ENCODE measurements at regions not wholly inside any gene's neighbourhood (a gene's known extent, or its start where the extent isn't known, plus 50 kb on each side); places are given as distances from the start of the nearest gene placed in this dataset.
A peak's percentile ranks its signal among the peaks of the same experiment; 100 is the strongest.

GRCh38 chr6:112636650-112637262 is 289.6 kb downstream of the RFPL4B start:
- H3K27me3 ChIP-seq (ENCODE audit: insufficient read depth): no peaks in the 10 kb centered on the region
- H3K9me3 ChIP-seq: no peaks in the 10 kb centered on the region
- TF ChIP-seq MEF2A (IDR thresholded peaks at IDR 0.05; ENCODE audit: borderline replicate concordance, low read depth) (no peak), ZBTB33 (IDR thresholded peaks at IDR 0.05; ENCODE audit: borderline replicate concordance, low read depth) (no peak), RAD21 (IDR thresholded peaks at IDR 0.05; ENCODE audit: low read length) (no peak), FOXM1 (IDR thresholded peaks at IDR 0.05; ENCODE audit: low read depth) (no peak), IRF3 (IDR thresholded peaks at IDR 0.05; ENCODE audit: low read depth, low read length) (no peak), RFX5 (IDR thresholded peaks at IDR 0.05; ENCODE audit: low read length) (no peak), FOXJ3 (CRISPR knock-in tag; IDR thresholded peaks at IDR 0.05) (no peak), TAF1 (IDR thresholded peaks at IDR 0.05; ENCODE audit: borderline replicate concordance, low read depth, low read length) (no peak), CTCF (IDR thresholded peaks at IDR 0.05) (no peak), TCF12 (IDR thresholded peaks at IDR 0.05) (peak; percentile 48), SMC3 (IDR thresholded peaks at IDR 0.05; ENCODE audit: low read depth, low read length) (no peak), JUND (IDR thresholded peaks at IDR 0.05) (peak; percentile 29; the same call in 1 of the 2 replicates), RCOR1 (IDR thresholded peaks at IDR 0.05; ENCODE audit: low read length) (no peak), USF2 (IDR thresholded peaks at IDR 0.05; ENCODE audit: borderline replicate concordance, low read depth, low read length) (no peak), NFIC (IDR thresholded peaks at IDR 0.05; ENCODE audit: borderline replicate concordance) (no peak), MXI1 (IDR thresholded peaks at IDR 0.05; ENCODE audit: low read depth, low read length) (no peak), MAX (IDR thresholded peaks at IDR 0.05; ENCODE audit: low read depth) (no peak), RXRA (IDR thresholded peaks at IDR 0.05; ENCODE audit: borderline replicate concordance, low read depth) (no peak)
- H3K27ac ChIP-seq (ENCODE audit: low read depth in 2 of 2, low read length in 1 of 2): peak overlapping the region in 1 of 2 experiments; percentile 82; a peak in 2 of 4 replicates
- no peaks in the 10 kb centered on the region for H4K20me1 ChIP-seq (ENCODE audit: insufficient read depth)
- no peak overlapping the region for H3K4me2 ChIP-seq
- peaks cover 19% of the 10 kb centered on the region for H3F3A ChIP-seq (replicated peaks; ENCODE audit: insufficient read depth)
- DNase-seq: no peak
- ChIA-PET CTCF (no interaction called here), POLR2A (no interaction called here)
- no peaks in the 10 kb centered on the region for H3K36me3 ChIP-seq (replicated peaks in 1 of 2; ENCODE audit: control insufficient read depth in 1 of 2, insufficient read depth in 2 of 2, low read length in 1 of 2)
- 64% methylated on average over 3 of the region's 3 CpGs for WGBS (ENCODE audit: low lambda C conversion rate)
- peak overlapping the region; percentile 55 for H2AFZ ChIP-seq (ENCODE audit: low read depth)
- peaks cover 0 to 8% of the 10 kb centered on the region in 2 experiments; a peak in 3 of 4 replicates for H3K4me1 ChIP-seq (ENCODE audit: control insufficient read depth in 1 of 2, insufficient read depth in 2 of 2, low read depth in 1 of 2, low read length in 1 of 2)
- no peaks in the 10 kb centered on the region for H3K9me2 ChIP-seq
- peak overlapping the region; percentile 20; the same call in 1 of the 2 replicates for H3K9ac ChIP-seq
- H3K79me2 ChIP-seq (ENCODE audit: insufficient read depth): no peaks in the 10 kb centered on the region
- no peak overlapping the region for H3K4me3 ChIP-seq (ENCODE audit: low read depth in 2 of 2, low read length in 1 of 2)

All from SK-N-SH (cell line).